Mesothelial cell of epicardium (in vitro differentiated cells): ENCODE measurements at regions not wholly inside any gene's neighbourhood (a gene's known extent, or its start where the extent isn't known, plus 50 kb on each side); places are given as distances from the start of the nearest gene placed in this dataset.

Experiments
- DNase-seq, 2 experiments: peaks; one replicate each; pipeline ENCODE4 v3.0.0; 2021; ENCODE audit warnings: low spot score in 2 of 2; ENCODE audit not compliant: unreplicated experiment in 2 of 2
- H3K27ac Mint-ChIP-seq: 2 replicates; pipeline ENCODE4 v1.8.0; 2021; ENCODE audit warnings: mixed read lengths
- H3K27me3 Mint-ChIP-seq: 2 replicates; pipeline ENCODE4 v1.8.0; 2021; ENCODE audit warnings: low read depth, mixed read lengths
- H3K36me3 Mint-ChIP-seq: 2 replicates; pipeline ENCODE4 v1.8.0; 2021; ENCODE audit warnings: mixed read lengths
- H3K4me1 Mint-ChIP-seq: 2 replicates; pipeline ENCODE4 v1.8.0; 2021; ENCODE audit warnings: mixed read lengths
- H3K4me3 Mint-ChIP-seq: 2 replicates; pipeline ENCODE4 v1.8.0; 2021; ENCODE audit warnings: mild to moderate bottlenecking, moderate library complexity, mixed read lengths
- H3K9me3 Mint-ChIP-seq: 2 replicates; pipeline ENCODE4 v1.8.0; 2021; ENCODE audit warnings: mixed read lengths
- CTCF ChIP-seq: fragments of 200-600 bp; sonication (generic); IDR thresholded peaks from one replicate; pipeline ENCODE4 v1.5.0; 2021; ENCODE audit warnings: antibody characterized with exemption; ENCODE audit not compliant: unreplicated experiment

- H3K36me3 Mint-ChIP-seq = no peaks in the 10 kb centered on the region
- no peak for TF ChIP-seq CTCF
- no peak overlapping the region for H3K27ac Mint-ChIP-seq
- DNase-seq = no peak
- no peak overlapping the region for H3K4me3 Mint-ChIP-seq
- peaks cover 21% of the 10 kb centered on the region for H3K9me3 Mint-ChIP-seq
- H3K4me1 Mint-ChIP-seq = no peaks in the 10 kb centered on the region
- H3K27me3 Mint-ChIP-seq = peaks cover 13% of the 10 kb centered on the region
Observed at GRCh38 chr10:129279446-129280154, 187.4 kb upstream of the MGMT start.

- peaks cover 13% of the 10 kb centered on the region for H3K27me3 Mint-ChIP-seq
- H3K4me1 Mint-ChIP-seq = no peaks in the 10 kb centered on the region
- no peak overlapping the region for H3K27ac Mint-ChIP-seq
- H3K4me3 Mint-ChIP-seq = no peak overlapping the region
- no peak for DNase-seq
- TF ChIP-seq CTCF = no peak
- H3K36me3 Mint-ChIP-seq = no peaks in the 10 kb centered on the region
- H3K9me3 Mint-ChIP-seq = peaks cover 21% of the 10 kb centered on the region
Observed at GRCh38 chr10:129280155-129280502, 186.9 kb upstream of the MGMT start.

GRCh38 chr10:129280908-129281586 is 186.0 kb upstream of the MGMT start:
- H3K27me3 Mint-ChIP-seq = peaks cover 13% of the 10 kb centered on the region
- H3K4me1 Mint-ChIP-seq = no peaks in the 10 kb centered on the region
- no peak for TF ChIP-seq CTCF
- H3K9me3 Mint-ChIP-seq = peaks cover 26% of the 10 kb centered on the region
- H3K4me3 Mint-ChIP-seq = no peak overlapping the region
- H3K36me3 Mint-ChIP-seq = no peaks in the 10 kb centered on the region
- H3K27ac Mint-ChIP-seq = no peak overlapping the region
- no peak for DNase-seq

GRCh38 chr10:129285459-129285858 is 181.6 kb upstream of the MGMT start:
- H3K4me3 Mint-ChIP-seq = no peak overlapping the region
- H3K9me3 Mint-ChIP-seq = peaks cover 31% of the 10 kb centered on the region
- H3K27me3 Mint-ChIP-seq = peaks cover 2% of the 10 kb centered on the region
- H3K4me1 Mint-ChIP-seq = no peaks in the 10 kb centered on the region
- no peak overlapping the region for H3K27ac Mint-ChIP-seq
- DNase-seq = no peak
- H3K36me3 Mint-ChIP-seq = no peaks in the 10 kb centered on the region
- no peak for TF ChIP-seq CTCF

- peaks cover 10% of the 10 kb centered on the region for H3K9me3 Mint-ChIP-seq
- DNase-seq = no peak
- peaks cover 3% of the 10 kb centered on the region for H3K4me1 Mint-ChIP-seq
- no peaks in the 10 kb centered on the region for H3K36me3 Mint-ChIP-seq
- H3K27me3 Mint-ChIP-seq = no peaks in the 10 kb centered on the region
- no peak for TF ChIP-seq CTCF
- no peak overlapping the region for H3K27ac Mint-ChIP-seq
- H3K4me3 Mint-ChIP-seq = no peak overlapping the region
Observed at GRCh38 chr10:129288999-129289584, 177.9 kb upstream of the MGMT start.
